ENCODE measurements at regions not wholly inside any gene's neighbourhood (a gene's known extent, or its start where the extent isn't known, plus 50 kb on each side); places are given as distances from the start of the nearest gene placed in this dataset.

DNA sequence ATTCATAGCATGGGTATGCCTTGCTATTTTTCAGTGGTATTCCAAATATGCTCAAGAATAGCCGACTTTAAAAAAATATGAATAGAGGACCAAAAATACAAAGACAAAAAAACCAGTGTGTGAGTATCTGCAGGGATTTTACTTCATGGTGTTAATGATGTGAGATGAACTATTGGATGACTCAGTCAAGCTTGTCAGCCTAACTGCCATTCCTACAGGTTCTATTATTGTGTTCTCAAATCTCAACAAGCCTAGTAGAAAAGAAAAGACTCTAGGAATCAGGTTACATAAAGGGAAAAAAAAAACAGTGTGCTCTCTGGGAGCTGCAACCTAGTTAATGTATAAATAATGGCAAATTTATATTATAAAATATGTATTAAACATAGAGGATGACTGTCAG is 588.4 kb upstream of the BTBD3 start:
- DNase-seq: no peak

DNA sequence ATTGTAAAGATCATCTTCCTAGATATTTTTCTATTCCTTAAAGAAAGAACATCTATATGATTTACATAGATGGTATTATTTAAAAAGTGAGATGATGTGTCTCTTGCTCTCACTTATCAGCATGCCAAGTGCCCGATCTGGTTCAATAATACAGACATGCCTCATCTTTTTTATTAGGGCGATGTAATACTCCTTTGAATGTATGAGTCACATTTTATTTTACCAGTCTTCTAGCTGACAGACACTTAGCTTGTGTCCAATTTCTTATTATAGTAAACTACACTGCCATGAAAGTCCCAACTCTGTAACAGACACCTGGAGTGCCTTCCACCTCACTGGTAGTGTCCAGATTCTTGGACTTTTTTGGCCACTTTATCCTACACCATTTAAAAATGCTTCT is 586.6 kb upstream of the BTBD3 start:
- no peak for DNase-seq

DNA sequence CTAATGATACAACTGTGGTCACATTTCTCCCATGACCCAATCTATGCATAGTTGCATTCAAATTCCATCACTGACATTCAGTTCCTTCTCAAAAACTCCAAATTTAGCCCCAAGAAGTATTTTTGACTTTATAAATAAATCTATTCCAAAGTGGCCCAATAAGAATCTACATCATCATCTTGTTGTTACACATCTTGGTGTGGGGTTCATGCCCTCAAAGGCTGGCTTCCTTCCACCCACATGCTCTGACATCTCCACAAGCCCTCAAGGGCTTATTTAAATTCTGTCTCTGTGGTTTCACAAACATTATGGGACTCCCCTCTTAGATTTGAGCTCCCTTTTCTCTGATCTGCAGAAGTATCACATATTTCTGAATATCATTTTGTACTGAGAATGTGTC is 585.3 kb upstream of the BTBD3 start:
- no peak for DNase-seq

DNA sequence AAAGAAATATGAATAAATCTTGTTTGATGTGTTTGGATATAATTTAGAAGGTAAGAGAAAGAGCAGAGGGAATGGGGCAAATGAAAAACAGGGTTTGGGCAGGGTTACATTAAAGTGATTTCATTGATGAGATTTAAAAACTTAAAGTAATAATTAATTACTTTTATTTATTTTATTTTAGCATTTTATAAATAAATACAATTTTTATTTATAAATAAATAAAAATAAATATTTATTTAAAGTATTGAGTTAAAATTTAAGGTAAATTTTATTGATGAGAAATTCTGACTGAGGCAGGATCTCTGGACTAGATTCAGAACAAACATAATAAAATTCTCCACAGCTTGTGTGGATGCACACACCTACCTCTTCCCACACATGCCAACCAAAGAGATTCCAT is 584.1 kb upstream of the BTBD3 start:
- DNase-seq: no peak

DNA sequence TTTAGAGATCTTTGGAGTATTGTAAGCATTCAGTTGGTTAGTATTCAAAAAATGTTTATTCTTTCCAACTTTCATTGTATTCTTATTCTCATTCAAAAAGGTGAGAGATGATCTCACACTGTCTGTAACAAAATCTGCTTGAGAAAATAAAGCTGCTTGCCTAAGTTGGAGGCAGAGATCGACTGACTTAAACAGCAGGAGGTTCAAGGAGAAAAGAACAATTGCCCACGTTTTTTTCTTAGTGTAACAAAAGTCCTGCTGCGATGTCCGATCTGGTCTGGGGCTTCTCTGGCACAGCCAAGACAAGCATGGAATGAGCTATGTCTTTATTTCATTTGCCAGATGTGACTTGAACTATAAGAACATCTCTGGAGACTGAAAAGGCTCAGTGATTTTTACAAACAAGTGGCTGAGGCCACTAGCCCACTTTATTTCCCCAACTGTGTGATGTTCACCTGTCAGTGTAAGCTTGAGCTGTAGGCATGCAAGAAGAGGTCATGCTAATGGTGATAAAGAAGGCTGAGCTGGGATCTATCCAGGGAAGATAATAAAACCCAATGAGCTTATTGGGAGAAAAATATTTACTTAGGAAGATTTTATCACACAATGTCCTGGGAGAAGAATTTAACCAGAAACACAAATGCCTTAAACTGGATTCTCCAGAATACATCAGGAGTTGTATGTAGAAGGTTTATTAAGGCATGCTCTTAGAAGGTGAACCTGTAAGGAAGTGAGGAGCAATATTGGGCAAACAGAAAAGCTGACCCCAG is 580.1 kb upstream of the BTBD3 start:
- DNase-seq: no peak

DNA sequence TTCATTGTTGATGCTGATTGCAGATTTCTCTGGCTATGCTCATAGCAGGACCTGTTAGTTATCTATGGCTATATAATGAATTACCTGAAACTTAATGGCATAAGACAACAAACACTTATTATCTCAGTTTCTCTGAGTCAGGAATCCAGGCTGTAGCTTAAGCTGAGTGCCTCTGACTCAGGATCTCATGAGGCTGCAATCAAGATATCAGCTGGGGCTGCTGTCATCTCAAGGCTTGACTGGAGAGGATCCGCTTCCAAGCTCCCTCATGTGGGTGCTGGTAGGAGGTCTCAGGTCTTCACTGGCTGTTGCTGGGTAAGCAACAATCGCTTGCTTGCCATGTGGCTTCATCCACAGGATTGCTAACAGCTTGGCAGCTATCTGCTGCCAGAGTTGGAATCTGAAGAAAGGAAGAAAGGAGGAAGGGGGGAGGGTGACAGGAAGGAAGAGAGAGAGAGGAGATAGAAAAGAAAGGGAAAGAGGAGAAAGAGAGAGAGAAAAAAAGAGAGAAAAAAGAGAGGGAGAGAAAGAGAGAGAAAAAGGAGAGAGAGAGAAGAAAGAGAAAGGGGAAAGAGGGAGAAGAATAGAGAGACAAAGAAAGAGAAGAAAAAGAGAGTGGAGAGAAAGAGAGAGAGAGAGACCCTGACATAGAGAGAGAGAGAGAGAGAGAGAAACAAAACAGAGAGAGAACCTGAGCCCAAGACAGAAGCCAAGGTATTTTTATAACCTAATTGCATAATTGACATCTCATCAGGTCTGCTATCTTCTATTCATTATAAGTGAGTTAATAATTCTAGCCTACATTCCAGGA is 579.0 kb upstream of the BTBD3 start:
- DNase-seq: no peak

DNA sequence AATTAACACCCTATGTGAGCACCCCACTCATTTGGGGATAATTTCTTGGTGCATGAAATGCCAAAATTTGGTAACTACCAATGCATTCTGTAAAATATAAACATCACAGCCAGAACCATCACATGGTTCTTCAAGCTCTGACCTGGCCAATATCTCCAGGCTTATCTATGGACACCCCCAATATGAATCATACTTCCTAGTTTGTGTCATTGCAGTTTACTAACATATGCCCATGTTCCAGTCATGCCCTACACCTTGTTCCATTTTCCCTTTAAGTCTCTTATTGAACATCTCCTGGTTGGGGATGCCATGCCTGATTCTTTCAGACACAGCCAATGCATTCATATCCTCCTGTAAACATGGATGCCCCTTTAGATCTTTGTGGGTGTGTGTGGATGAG is 572.8 kb upstream of the BTBD3 start:
- no peak for DNase-seq

DNA sequence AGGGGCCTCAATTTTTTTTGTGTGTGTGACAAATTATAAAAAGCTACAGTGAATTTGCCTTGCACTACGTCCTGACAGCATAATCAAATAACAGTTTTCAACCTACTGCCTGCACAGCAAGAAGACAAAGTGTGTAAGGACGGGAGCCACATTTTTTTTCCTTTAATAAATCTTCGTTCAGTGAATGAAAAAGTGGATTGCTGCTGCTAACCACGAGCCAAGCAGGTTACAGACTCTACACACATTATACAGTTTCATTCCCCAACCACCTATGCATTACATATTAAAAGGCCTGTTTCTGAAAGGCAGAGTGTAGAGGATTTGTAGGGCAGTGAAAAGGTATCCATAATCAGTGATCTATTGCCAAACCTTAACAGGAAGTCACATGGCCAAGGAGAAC is 570.0 kb upstream of the BTBD3 start:
- no peak for DNase-seq

- DNase-seq: no peak
Observed at GRCh38 chr20:11350126-11351005, 567.3 kb upstream of the BTBD3 start.

- no peak for DNase-seq
Observed at GRCh38 chr20:11352041-11352440, 565.7 kb upstream of the BTBD3 start.

GRCh38 chr20:11354846-11355245 is 562.8 kb upstream of the BTBD3 start:
- no peak for DNase-seq

DNA sequence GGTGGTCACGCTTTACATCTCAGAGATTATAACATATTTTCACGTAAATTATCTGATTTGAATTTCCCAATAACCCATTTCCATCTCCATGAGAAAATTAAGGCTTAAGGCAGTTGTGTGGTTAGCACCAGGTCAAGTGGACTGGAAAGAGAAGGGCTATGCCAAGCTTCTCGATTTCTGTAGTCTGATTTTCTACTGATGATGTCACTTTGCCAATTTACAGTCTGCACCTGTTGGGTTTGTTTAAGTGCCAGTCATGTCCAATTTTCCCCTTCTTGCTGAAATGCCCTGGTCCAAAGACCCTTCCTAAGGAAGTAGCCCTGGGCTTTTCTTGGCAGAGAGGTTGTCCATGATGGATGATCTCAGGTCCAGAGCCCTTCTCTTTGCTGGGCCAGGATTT is 562.3 kb upstream of the BTBD3 start:
- DNase-seq: no peak

GRCh38 chr20:11356061-11356460 is 561.6 kb upstream of the BTBD3 start:
- DNase-seq: no peak

- no peak for DNase-seq
Observed at GRCh38 chr20:11362450-11362849, 555.2 kb upstream of the BTBD3 start.

DNA sequence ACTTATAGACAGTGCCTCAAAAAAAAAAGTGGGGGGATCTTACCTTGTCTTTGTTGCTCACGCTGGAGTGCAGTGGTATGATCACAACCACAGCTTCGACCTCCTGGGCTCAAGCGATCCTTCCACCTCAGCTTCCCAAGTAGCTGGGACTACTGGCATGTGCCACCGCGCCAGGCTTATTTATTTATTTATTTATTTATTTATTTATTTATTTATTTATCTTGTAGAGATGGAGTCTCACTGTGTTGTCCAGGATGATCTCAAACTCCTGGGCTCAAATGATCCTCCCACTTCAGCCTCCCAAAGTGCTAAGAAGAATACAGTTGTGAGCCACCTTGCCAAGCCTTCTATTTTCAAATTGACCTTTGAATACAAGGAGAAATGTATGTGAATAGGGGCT is 553.0 kb upstream of the BTBD3 start:
- DNase-seq: no peak

- DNase-seq: no peak
Observed at GRCh38 chr20:11366660-11367059, 551.0 kb upstream of the BTBD3 start.

- DNase-seq: no peak
Observed at GRCh38 chr20:11368499-11368898, 549.2 kb upstream of the BTBD3 start.

DNA sequence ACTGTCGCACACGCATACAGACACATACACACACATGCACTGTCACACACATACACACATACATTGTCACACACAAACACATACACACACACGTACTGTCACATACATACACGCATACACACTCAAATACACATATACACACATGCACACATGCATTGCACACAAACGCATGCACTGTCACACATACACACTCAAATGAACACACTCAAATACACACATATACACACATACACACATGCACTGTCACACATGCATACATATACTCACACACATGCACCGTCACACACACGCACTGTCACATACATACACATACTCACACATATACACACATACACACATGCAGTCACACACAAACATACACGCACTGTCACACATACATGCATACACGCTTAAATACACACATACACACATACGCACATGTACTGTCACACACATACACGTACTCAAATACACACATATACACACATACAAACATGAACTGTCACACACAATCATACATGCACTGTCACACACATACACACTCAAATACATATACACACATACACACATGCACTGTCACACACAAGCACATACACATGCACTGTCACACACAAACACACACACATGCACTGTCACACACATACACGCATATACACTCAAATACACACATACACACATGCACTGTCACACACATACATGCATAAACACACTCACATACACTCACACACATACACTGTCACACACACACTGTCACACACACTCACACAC is 548.6 kb upstream of the BTBD3 start:
- no peak for DNase-seq

DNA sequence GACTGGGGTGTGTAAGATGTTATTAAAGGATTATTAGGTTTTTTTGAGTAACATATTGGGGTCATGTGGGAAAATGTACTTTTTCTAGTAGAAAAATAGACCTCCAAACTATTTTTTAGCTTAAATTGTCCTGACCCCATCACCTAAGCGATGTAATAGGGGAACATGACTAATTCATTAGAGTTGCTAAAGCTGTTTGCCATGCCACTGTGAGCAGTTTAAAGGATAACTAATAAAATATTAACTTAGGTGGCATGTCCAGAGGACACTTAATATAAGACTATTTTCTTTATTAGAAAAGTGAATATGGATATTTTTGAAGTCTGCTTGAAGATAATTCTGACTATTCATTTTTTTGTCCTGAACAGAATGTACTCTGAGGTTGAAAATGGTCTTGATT is 545.9 kb upstream of the BTBD3 start:
- no peak for DNase-seq

GRCh38 chr20:11372876-11373790 is 544.6 kb upstream of the BTBD3 start:
- no peak for DNase-seq

GRCh38 chr20:11375335-11375734 is 542.4 kb upstream of the BTBD3 start:
- no peak for DNase-seq

- no peak for DNase-seq
Observed at GRCh38 chr20:11375966-11376365, 541.7 kb upstream of the BTBD3 start.
